RWPE2 (cell line): ENCODE measurements at regions not wholly inside any gene's neighbourhood (a gene's known extent, or its start where the extent isn't known, plus 50 kb on each side); places are given as distances from the start of the nearest gene placed in this dataset.
A peak's percentile ranks its signal among the peaks of the same experiment; 100 is the strongest.

ENCODE experiments used
- ATAC-seq: fragments of 200-7000 bp; cut with Tn5 transposase; 3 replicates; pipeline ENCODE4 v1.9.1; 2021; ENCODE audit warnings: low read depth
- DNase-seq: peaks from one replicate; pipeline ENCODE4 v3.0.0-alpha.2; 2020; ENCODE audit warnings: low spot score
- H3K27ac ChIP-seq: fragments of 450-650 bp; 2 replicates; pipeline ENCODE4 v1.5.1; 2017; ENCODE audit warnings: mild to moderate bottlenecking; ENCODE audit not compliant: poor library complexity, severe bottlenecking
- H3K27me3 ChIP-seq: fragments of 250-450 bp; sonication (Bioruptor Pico); 2 replicates; pipeline ENCODE4 v1.5.1; 2021; ENCODE audit warnings: mild to moderate bottlenecking, moderate library complexity; ENCODE audit not compliant: insufficient read depth, poor library complexity, severe bottlenecking
- H3K36me3 ChIP-seq: fragments of 250-450 bp; sonication (Bioruptor Pico); 2 replicates; pipeline ENCODE4 v1.5.1; 2020; ENCODE audit warnings: low read depth, mild to moderate bottlenecking, moderate library complexity
- H3K4me1 ChIP-seq: fragments of 250-450 bp; sonication (Bioruptor Pico); 2 replicates; pipeline ENCODE4 v1.5.1; 2021; ENCODE audit warnings: mild to moderate bottlenecking, moderate library complexity; ENCODE audit not compliant: insufficient read depth, poor library complexity, severe bottlenecking
- H3K4me3 ChIP-seq: fragments of 250-450 bp; sonication (Bioruptor Pico); 2 replicates; pipeline ENCODE4 v1.5.1; 2021; ENCODE audit warnings: mild to moderate bottlenecking, moderate library complexity; ENCODE audit not compliant: severe bottlenecking
- H3K9me3 ChIP-seq: fragments of 250-450 bp; sonication (Bioruptor Pico); 2 replicates; pipeline ENCODE4 v1.5.1; 2021; ENCODE audit warnings: mild to moderate bottlenecking, moderate library complexity; ENCODE audit not compliant: severe bottlenecking
- TF ChIP-seq, protein P1 (sequence below): fragments of 450-650 bp; IDR thresholded peaks from one replicate; pipeline ENCODE4 v1.5.1; 2017; ENCODE audit warnings: mild to moderate bottlenecking, moderate library complexity; ENCODE audit not compliant: poor library complexity, severe bottlenecking

DNA sequence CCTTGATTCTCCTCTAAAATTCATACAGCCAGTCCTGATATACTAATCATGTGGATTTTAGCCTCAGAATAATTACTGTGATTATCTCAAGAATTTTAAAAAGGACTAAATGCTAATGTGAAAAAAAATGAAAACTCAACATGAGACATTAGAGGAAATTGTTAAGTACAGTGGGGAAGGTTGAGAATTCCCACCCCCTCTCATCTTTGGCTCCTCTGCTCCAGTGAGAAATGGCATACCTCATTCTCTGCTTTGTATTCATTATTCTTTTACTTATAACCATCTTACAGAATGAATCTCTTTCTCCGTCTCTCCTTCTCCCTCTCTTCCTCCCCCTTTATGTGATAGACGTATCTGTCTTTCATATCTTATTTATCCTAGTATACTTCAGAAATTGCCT is 70.9 kb downstream of the DIRAS3 start:
- Histone ChIP-seq H3K36me3 (no peaks in the 10 kb centered on the region), H3K27ac (peak overlapping the region; percentile 17), H3K9me3 (no peaks in the 10 kb centered on the region), H3K4me1 (peaks cover 10% of the 10 kb centered on the region), H3K4me3 (no peak overlapping the region), H3K27me3 (no peaks in the 10 kb centered on the region)
- no peak for DNase-seq
- TF ChIP-seq, protein P1, sequence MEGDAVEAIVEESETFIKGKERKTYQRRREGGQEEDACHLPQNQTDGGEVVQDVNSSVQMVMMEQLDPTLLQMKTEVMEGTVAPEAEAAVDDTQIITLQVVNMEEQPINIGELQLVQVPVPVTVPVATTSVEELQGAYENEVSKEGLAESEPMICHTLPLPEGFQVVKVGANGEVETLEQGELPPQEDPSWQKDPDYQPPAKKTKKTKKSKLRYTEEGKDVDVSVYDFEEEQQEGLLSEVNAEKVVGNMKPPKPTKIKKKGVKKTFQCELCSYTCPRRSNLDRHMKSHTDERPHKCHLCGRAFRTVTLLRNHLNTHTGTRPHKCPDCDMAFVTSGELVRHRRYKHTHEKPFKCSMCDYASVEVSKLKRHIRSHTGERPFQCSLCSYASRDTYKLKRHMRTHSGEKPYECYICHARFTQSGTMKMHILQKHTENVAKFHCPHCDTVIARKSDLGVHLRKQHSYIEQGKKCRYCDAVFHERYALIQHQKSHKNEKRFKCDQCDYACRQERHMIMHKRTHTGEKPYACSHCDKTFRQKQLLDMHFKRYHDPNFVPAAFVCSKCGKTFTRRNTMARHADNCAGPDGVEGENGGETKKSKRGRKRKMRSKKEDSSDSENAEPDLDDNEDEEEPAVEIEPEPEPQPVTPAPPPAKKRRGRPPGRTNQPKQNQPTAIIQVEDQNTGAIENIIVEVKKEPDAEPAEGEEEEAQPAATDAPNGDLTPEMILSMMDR: no peak
- ATAC-seq: no peak

- H3K9me3 ChIP-seq: no peaks in the 10 kb centered on the region
- ATAC-seq (peak; percentile 99), DNase-seq (no peak)
- H3K36me3 ChIP-seq: no peaks in the 10 kb centered on the region
- no peak overlapping the region for H3K4me3 ChIP-seq
- H3K27me3 ChIP-seq: no peaks in the 10 kb centered on the region
- H3K27ac ChIP-seq: peak overlapping the region; percentile 17
- TF ChIP-seq, protein P1: no peak
- peaks cover 10% of the 10 kb centered on the region for H3K4me1 ChIP-seq
Observed at GRCh38 chr1:67978890-67979516, 71.4 kb downstream of the DIRAS3 start.

DNA sequence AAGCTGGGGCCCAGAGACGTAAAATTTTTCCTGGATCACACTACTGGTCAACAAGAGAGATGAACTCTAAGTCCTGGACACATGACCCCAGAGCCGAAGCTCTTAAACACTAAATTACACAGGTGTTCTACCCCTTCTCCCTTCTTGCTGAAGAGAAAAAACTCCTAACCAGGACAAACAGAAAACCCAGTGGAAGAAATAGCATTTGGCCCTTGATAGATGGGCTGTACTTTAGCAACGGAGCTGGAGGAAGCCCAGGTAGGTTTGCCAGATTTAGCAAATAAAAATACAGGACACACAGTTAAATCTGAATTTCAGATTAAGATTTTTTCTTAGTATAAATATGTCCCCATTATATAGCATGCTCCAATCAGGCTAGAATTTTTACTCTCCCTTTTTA is 72.7 kb downstream of the DIRAS3 start:
- TF ChIP-seq, protein P1: no peak
- no peaks in the 10 kb centered on the region for H3K9me3 ChIP-seq
- H3K36me3 ChIP-seq: no peaks in the 10 kb centered on the region
- H3K27ac ChIP-seq: no peak overlapping the region
- ATAC-seq: no peak
- H3K4me3 ChIP-seq: no peak overlapping the region
- DNase-seq: no peak
- H3K4me1 ChIP-seq: peaks cover 10% of the 10 kb centered on the region
- H3K27me3 ChIP-seq: no peaks in the 10 kb centered on the region

DNA sequence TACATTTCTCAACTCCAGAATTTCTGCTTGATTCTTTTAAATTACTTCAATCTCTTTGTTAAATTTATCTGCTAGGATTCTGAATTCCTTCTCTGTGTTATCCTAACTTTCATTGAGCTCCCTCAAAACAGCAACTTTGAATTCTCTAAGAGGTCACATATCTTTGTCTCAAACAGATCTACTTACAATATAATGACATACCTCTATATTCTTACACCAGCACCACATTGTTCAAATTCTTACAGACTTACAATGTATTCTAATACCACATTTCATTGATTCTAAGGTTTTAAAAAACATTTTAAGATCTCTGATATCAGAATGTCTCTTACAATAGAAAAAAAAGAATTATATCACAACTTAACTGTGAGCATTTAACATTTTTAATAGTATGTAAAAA is 77.4 kb downstream of the DIRAS3 start:
- DNase-seq: no peak
- no peaks in the 10 kb centered on the region for H3K27me3 ChIP-seq
- no peaks in the 10 kb centered on the region for H3K36me3 ChIP-seq
- TF ChIP-seq, protein P1: no peak
- no peak overlapping the region for H3K27ac ChIP-seq
- peaks cover 18% of the 10 kb centered on the region for H3K4me1 ChIP-seq
- H3K9me3 ChIP-seq: no peaks in the 10 kb centered on the region
- no peak for ATAC-seq
- no peak overlapping the region for H3K4me3 ChIP-seq

- TF ChIP-seq, protein P1: no peak
- ATAC-seq (peak; percentile 98), DNase-seq (no peak)
- no peaks in the 10 kb centered on the region for H3K36me3 ChIP-seq
- H3K9me3 ChIP-seq: no peaks in the 10 kb centered on the region
- peak overlapping the region; percentile 83 for H3K27ac ChIP-seq
- H3K4me1 ChIP-seq: peaks cover 18% of the 10 kb centered on the region
- H3K4me3 ChIP-seq: no peak overlapping the region
- H3K27me3 ChIP-seq: no peaks in the 10 kb centered on the region
Observed at GRCh38 chr1:67970088-67970487, 80.3 kb downstream of the DIRAS3 start.
